ENCODE measurements at regions not wholly inside any gene's neighbourhood (a gene's known extent, or its start where the extent isn't known, plus 50 kb on each side); places are given as distances from the start of the nearest gene placed in this dataset.

- DNase-seq (ENCODE audit: low read depth) = no peak
Measured at GRCh38 chr13:58190577-58190976, 559.0 kb downstream of the PCDH17 start.

- no peak for DNase-seq (ENCODE audit: low read depth)
Measured at GRCh38 chr13:58191754-58192153, 560.2 kb downstream of the PCDH17 start.

GRCh38 chr13:58202099-58202498 lies 570.6 kb downstream of the PCDH17 start:
- DNase-seq (ENCODE audit: low read depth) = no peak

GRCh38 chr13:58207501-58207900 lies 576.0 kb downstream of the PCDH17 start:
- DNase-seq (ENCODE audit: low read depth) = no peak

- DNase-seq (ENCODE audit: low read depth) = no peak
Measured at GRCh38 chr13:58235454-58235853, 603.9 kb downstream of the PCDH17 start.

GRCh38 chr13:58238972-58239773 lies 607.6 kb downstream of the PCDH17 start:
- no peak for DNase-seq (ENCODE audit: low read depth)

- no peak for DNase-seq (ENCODE audit: low read depth)
Measured at GRCh38 chr13:58239774-58240268, 608.3 kb downstream of the PCDH17 start.

- DNase-seq (ENCODE audit: low read depth) = no peak
Measured at GRCh38 chr13:58247080-58247479, 615.5 kb downstream of the PCDH17 start.

GRCh38 chr13:58254943-58255342 lies 623.4 kb downstream of the PCDH17 start:
- no peak for DNase-seq (ENCODE audit: low read depth)

- DNase-seq (ENCODE audit: low read depth) = no peak
Measured at GRCh38 chr13:58266271-58266670, 634.7 kb downstream of the PCDH17 start.

GRCh38 chr13:58298556-58299135 lies 667.1 kb downstream of the PCDH17 start:
- DNase-seq (ENCODE audit: low read depth) = no peak

GRCh38 chr13:58300224-58300623 lies 668.7 kb downstream of the PCDH17 start:
- DNase-seq (ENCODE audit: low read depth) = no peak

- no peak for DNase-seq (ENCODE audit: low read depth)
Measured at GRCh38 chr13:58300974-58301681, 669.6 kb downstream of the PCDH17 start.

- DNase-seq (ENCODE audit: low read depth) = no peak
Measured at GRCh38 chr13:58302349-58302748, 670.8 kb downstream of the PCDH17 start.

- no peak for DNase-seq (ENCODE audit: low read depth)
Measured at GRCh38 chr13:58306062-58306461, 674.5 kb downstream of the PCDH17 start.

- no peak for DNase-seq (ENCODE audit: low read depth)
Measured at GRCh38 chr13:58313219-58313618, 681.7 kb downstream of the PCDH17 start.

GRCh38 chr13:58318495-58319167 lies 687.1 kb downstream of the PCDH17 start:
- no peak for DNase-seq (ENCODE audit: low read depth)

GRCh38 chr13:58324161-58324560 lies 692.6 kb downstream of the PCDH17 start:
- DNase-seq (ENCODE audit: low read depth) = no peak

- no peak for DNase-seq (ENCODE audit: low read depth)
Measured at GRCh38 chr13:58329746-58330145, 698.2 kb downstream of the PCDH17 start.

GRCh38 chr13:58340895-58341294 lies 709.4 kb downstream of the PCDH17 start:
- DNase-seq (ENCODE audit: low read depth) = no peak

- DNase-seq (ENCODE audit: low read depth) = no peak
Measured at GRCh38 chr13:58341318-58341717, 709.8 kb downstream of the PCDH17 start.

GRCh38 chr13:58343076-58343475 lies 711.5 kb downstream of the PCDH17 start:
- DNase-seq (ENCODE audit: low read depth) = no peak

Data from EH (cell line).